Stomach (tissue), 4 donors: ENCODE measurements at regions not wholly inside any gene's neighbourhood (a gene's known extent, or its start where the extent isn't known, plus 50 kb on each side); places are given as distances from the start of the nearest gene placed in this dataset.

Experiments used
- CTCF ChIP-seq, 7 experiments: fragments of 450-650 bp in 4 of 7; fragments of 200-600 bp in 3 of 7; sonication (generic) in 3 of 7; IDR thresholded peaks; one replicate each; pipeline ENCODE4 v1.5.1; 2016 to 2019; ENCODE audit warnings: antibody characterized with exemption in 7 of 7, control low read depth in 2 of 7, mild to moderate bottlenecking in 1 of 7
- EP300 ChIP-seq: sonication (generic); formaldehyde crosslinking; IDR thresholded peaks from one replicate; pipeline ENCODE4 v1.6.1; 2017; ENCODE audit warnings: antibody characterized with exemption
- POLR2AphosphoS5 ChIP-seq, 3 donors: sonication (generic); formaldehyde crosslinking; IDR thresholded peaks; one replicate each; pipeline ENCODE4 v1.6.1; 2016; ENCODE audit warnings: antibody characterized with exemption in 3 of 3

- TF ChIP-seq CTCF (IDR thresholded peaks at IDR 0.05) (no peak), EP300 (no peak), POLR2AphosphoS5 (IDR thresholded peaks at IDR 0.05) (no peak)
These were observed 226.7 kb downstream of the VRK1 start for GRCh38 chr14:97023871-97024270.
